Lower leg skin (tissue), 4 donors: ENCODE measurements at regions not wholly inside any gene's neighbourhood (a gene's known extent, or its start where the extent isn't known, plus 50 kb on each side); places are given as distances from the start of the nearest gene placed in this dataset.
"Not testable (repeated sequence)": the region's sequence is repeated elsewhere in the genome, so short reads cannot be mapped to it uniquely, and the experiment has no call there.

Source experiments
- DNase-seq, 2 donors: peaks; one replicate each; pipeline ENCODE4 v3.0.0-alpha.2; 2019; ENCODE audit warnings: low spot score in 2 of 2
- H3K4me3 ChIP-seq: fragments of 200-600 bp; sonication (generic); 2 replicates; pipeline ENCODE4 v1.5.1; 2017; ENCODE audit warnings: mild to moderate bottlenecking, low read depth; ENCODE audit not compliant: poor library complexity, severe bottlenecking
- POLR2A ChIP-seq, 2 donors: fragments of 450-650 bp; IDR thresholded peaks; one replicate each; pipeline ENCODE4 v1.6.1; 2016 to 2017; ENCODE audit warnings: antibody characterized with exemption in 2 of 2, mild to moderate bottlenecking in 1 of 2, moderate library complexity in 1 of 2
- WGBS, 2 donors: methylation state at CpG; one replicate each; pipeline ENCODE4 v1.1.5; 2018; 5-methylcytosine and 5-hydroxymethylcytosine counted together
- intact Hi-C: fragments of 100-400 bp; cut with DNase I; formaldehyde crosslinking; loops from one replicate; pipeline ENCODE4 v1.15.0; 2023; ENCODE audit warnings: low total_unique reads
- TF ChIP-seq, protein P1 (sequence below), 3 donors: fragments of 450-650 bp; IDR thresholded peaks; one replicate each; pipeline ENCODE4 v1.5.1; 2016; ENCODE audit warnings: antibody characterized with exemption in 3 of 3, mild to moderate bottlenecking in 3 of 3, moderate library complexity in 2 of 3

GRCh38 chr5:163870441-163870840 is 365.0 kb downstream of the MAT2B start:
- 51 to 53% methylated on average over 2 of the region's 2 CpGs for WGBS, 2 donors
- intact Hi-C loops: no loop called here
- TF ChIP-seq, protein P1, sequence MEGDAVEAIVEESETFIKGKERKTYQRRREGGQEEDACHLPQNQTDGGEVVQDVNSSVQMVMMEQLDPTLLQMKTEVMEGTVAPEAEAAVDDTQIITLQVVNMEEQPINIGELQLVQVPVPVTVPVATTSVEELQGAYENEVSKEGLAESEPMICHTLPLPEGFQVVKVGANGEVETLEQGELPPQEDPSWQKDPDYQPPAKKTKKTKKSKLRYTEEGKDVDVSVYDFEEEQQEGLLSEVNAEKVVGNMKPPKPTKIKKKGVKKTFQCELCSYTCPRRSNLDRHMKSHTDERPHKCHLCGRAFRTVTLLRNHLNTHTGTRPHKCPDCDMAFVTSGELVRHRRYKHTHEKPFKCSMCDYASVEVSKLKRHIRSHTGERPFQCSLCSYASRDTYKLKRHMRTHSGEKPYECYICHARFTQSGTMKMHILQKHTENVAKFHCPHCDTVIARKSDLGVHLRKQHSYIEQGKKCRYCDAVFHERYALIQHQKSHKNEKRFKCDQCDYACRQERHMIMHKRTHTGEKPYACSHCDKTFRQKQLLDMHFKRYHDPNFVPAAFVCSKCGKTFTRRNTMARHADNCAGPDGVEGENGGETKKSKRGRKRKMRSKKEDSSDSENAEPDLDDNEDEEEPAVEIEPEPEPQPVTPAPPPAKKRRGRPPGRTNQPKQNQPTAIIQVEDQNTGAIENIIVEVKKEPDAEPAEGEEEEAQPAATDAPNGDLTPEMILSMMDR (IDR thresholded peaks at IDR 0.05): no peak
- TF ChIP-seq POLR2A (IDR thresholded peaks at IDR 0.05): no peak
- no peak overlapping the region for H3K4me3 ChIP-seq
- no peak for DNase-seq

- H3K4me3 ChIP-seq: no peak overlapping the region
- TF ChIP-seq, protein P1 (IDR thresholded peaks at IDR 0.05): no peak
- TF ChIP-seq POLR2A (IDR thresholded peaks at IDR 0.05): no peak
- DNase-seq: no peak
- intact Hi-C loops: no loop called here
Observed at GRCh38 chr5:163874431-163874830, 369.0 kb downstream of the MAT2B start.

DNA sequence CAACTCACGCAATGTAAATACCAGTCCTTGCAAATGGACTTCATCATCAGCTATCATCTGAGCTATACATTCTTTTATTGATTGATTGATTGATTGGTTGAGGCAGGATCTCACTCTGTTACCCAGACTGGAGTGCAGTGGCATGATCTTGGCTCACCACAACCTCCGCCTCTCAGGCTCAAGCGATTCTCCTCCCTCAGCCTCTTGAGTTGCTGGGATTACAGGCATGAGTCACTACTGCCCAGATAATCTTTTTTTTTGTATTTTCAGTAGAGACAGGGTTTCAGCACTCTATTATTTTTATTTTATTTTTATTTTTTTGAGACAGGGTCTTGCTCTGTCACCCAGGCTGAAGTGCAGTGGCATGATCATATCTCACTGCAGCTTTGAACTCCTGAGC is 369.5 kb downstream of the MAT2B start:
- DNase-seq, H3K4me3 ChIP-seq, intact Hi-C loops: not testable (repeated sequence)
- WGBS, 2 donors: 87 to 92% methylated on average over 3 of the region's 3 CpGs

DNA sequence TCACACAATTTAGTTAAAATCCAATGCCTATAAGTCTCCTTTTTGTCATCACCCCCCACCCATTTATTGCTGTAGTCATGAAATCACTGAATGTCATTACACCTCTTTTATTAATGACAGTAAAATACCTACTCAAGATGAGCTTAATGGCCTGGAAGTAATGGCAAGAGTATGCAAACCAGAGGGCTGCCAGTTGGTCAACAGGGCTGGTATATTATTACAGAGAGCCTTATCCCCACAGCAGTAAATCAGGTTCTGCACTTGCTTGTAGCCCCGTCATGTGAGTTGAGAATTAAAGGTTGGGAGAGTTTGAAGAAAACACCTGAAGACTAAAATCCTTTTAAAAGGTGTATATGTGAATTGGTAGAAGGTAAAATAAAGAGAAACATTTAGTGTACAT is 372.4 kb downstream of the MAT2B start:
- no peak for DNase-seq
- TF ChIP-seq, protein P1 (IDR thresholded peaks at IDR 0.05): no peak
- no peak for TF ChIP-seq POLR2A (IDR thresholded peaks at IDR 0.05)
- intact Hi-C loops: no loop called here
- H3K4me3 ChIP-seq: no peak overlapping the region
- WGBS, 2 donors: 82 to 90% methylated on average over 1 of the region's 1 CpG

DNA sequence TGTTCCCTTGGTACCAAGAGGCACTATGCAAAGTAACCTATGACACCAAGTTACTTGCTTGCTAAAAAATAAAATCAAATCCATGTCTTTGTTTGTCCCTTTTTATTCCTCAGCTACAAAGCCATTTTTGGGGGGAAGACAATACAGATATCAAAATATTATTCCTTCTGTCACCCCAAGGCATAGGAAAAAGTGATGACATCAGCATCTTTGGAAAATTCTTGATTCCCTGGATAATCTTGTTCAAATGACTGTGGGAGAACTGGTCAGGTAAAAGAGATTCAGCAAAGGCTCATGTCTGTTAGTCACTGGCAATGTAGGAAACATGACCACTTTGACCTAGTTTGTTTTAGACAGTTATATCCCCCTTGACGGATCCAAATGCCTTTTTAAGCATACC is 373.1 kb downstream of the MAT2B start:
- H3K4me3 ChIP-seq: no peak overlapping the region
- TF ChIP-seq, protein P1 (IDR thresholded peaks at IDR 0.05): no peak
- no peak for TF ChIP-seq POLR2A (IDR thresholded peaks at IDR 0.05)
- DNase-seq: no peak
- 81 to 85% methylated on average over 1 of the region's 1 CpG for WGBS, 2 donors
- intact Hi-C loops: no loop called here

DNA sequence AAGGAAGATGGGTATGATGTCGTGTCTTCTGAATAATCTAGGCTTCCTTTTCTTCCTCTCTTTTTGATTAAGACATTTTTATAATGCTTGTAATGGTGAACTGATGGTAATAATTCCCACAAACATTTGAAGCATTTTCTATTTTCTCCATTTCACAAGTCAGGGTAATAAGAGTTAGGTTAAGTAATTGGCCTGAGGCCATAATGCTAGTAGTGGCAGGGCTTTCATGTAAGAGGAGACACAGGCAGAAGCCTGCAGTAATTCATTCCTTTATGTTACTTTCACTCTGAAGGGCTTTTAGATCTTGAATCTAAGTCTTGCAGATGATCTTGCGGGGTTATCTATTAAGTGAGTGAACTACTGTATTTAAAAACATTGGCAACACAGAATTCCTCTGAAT is 374.9 kb downstream of the MAT2B start:
- TF ChIP-seq POLR2A (IDR thresholded peaks at IDR 0.05): no peak
- TF ChIP-seq, protein P1 (IDR thresholded peaks at IDR 0.05): no peak
- H3K4me3 ChIP-seq: no peak overlapping the region
- DNase-seq: no peak
- intact Hi-C loops: no loop called here
- 44 to 53% methylated on average over 2 of the region's 2 CpGs for WGBS, 2 donors
